Liver (tissue), 8 donors: ENCODE measurements at regions not wholly inside any gene's neighbourhood (a gene's known extent, or its start where the extent isn't known, plus 50 kb on each side); places are given as distances from the start of the nearest gene placed in this dataset.

ENCODE experiments used
- DNase-seq: peaks from one replicate; pipeline ENCODE4 v3.0.0-alpha.2; 2017; ENCODE audit warnings: low spot score
- H3K27ac ChIP-seq, 2 donors: one replicate each; pipeline ENCODE4 v1.7.0; 2013; ENCODE audit warnings: inconsistent platforms in 2 of 2, low read length in 2 of 2, control low read depth in 1 of 2, low read depth in 1 of 2, mild to moderate bottlenecking in 1 of 2
- H3K27me3 ChIP-seq, 4 donors: one replicate each; pipeline versions ENCODE4 v1.6.1 to v1.7.0; 2013; ENCODE audit warnings: low read length in 3 of 4, inconsistent platforms in 1 of 4, mild to moderate bottlenecking in 1 of 4, moderate library complexity in 1 of 4; ENCODE audit not compliant: control insufficient read depth in 4 of 4, insufficient read depth in 4 of 4
- H3K36me3 ChIP-seq, 4 donors: one replicate each; pipeline versions ENCODE4 v1.6.1 to v1.7.0; 2013; ENCODE audit warnings: low read length in 3 of 4, mild to moderate bottlenecking in 3 of 4, low read depth in 1 of 4, moderate library complexity in 1 of 4; ENCODE audit not compliant: control insufficient read depth in 4 of 4, insufficient read depth in 3 of 4
- H3K4me1 ChIP-seq, 4 donors: one replicate each; pipeline versions ENCODE4 v1.6.1 to v1.7.0; 2013; ENCODE audit warnings: low read length in 3 of 4, mild to moderate bottlenecking in 3 of 4, moderate library complexity in 1 of 4; ENCODE audit not compliant: control insufficient read depth in 4 of 4, insufficient read depth in 4 of 4
- H3K4me3 ChIP-seq, 3 donors: one replicate each; pipeline versions ENCODE4 v1.6.1 to v1.7.0; 2013; ENCODE audit warnings: low read length in 3 of 3, control low read depth in 1 of 3, low read depth in 1 of 3, mild to moderate bottlenecking in 1 of 3
- H3K9ac ChIP-seq, 2 donors: one replicate each; pipeline ENCODE4 v1.7.0; 2013; ENCODE audit warnings: low read length in 2 of 2, mild to moderate bottlenecking in 2 of 2, moderate library complexity in 2 of 2, control low read depth in 1 of 2, low read depth in 1 of 2
- H3K9me3 ChIP-seq, 4 donors: one replicate each; pipeline versions ENCODE4 v1.6.1 to v1.7.0; 2013; ENCODE audit warnings: low read length in 3 of 4; ENCODE audit not compliant: control insufficient read depth in 4 of 4
- CTCF ChIP-seq: fragments of 150-350 bp; IDR thresholded peaks from 2 replicates; pipeline ENCODE4 v1.5.1; 2017; ENCODE audit warnings: improper control_type of control experiment, low read depth, low read length; ENCODE audit not compliant: missing input control
- EGR1 ChIP-seq, 2 donors: IDR thresholded peaks; 2 replicates each; pipeline ENCODE4 v1.6.1; 2016 to 2018; ENCODE audit warnings: antibody characterized with exemption in 2 of 2, low read depth in 2 of 2
- FOXA1 ChIP-seq: IDR thresholded peaks from 2 replicates; pipeline ENCODE4 v1.6.1; 2016; ENCODE audit warnings: antibody characterized with exemption
- FOXA2 ChIP-seq: IDR thresholded peaks from 2 replicates; pipeline ENCODE4 v1.6.1; 2016; ENCODE audit warnings: antibody characterized with exemption
- GABPA ChIP-seq, 2 donors: IDR thresholded peaks in 1 of 2; conservative IDR thresholded peaks in 1 of 2; 2 replicates each; pipeline ENCODE4 v1.6.1; 2016; ENCODE audit warnings: antibody characterized with exemption in 2 of 2, mild to moderate bottlenecking in 1 of 2, moderate library complexity in 1 of 2
- HNF4A ChIP-seq, 2 donors: conservative IDR thresholded peaks; 2 replicates each; pipeline ENCODE4 v1.6.1; 2016; ENCODE audit warnings: antibody characterized with exemption in 2 of 2, mild to moderate bottlenecking in 2 of 2
- HNF4G ChIP-seq: IDR thresholded peaks from 2 replicates; pipeline ENCODE4 v1.6.1; 2016; ENCODE audit warnings: antibody characterized with exemption
- JUND ChIP-seq, 2 donors: IDR thresholded peaks; 2 replicates each; pipeline ENCODE4 v1.6.1; 2016; ENCODE audit warnings: antibody characterized with exemption in 2 of 2
- MAX ChIP-seq: IDR thresholded peaks from 2 replicates; pipeline ENCODE4 v1.6.1; 2016; ENCODE audit warnings: antibody characterized with exemption
- RAD21 ChIP-seq, 2 donors: IDR thresholded peaks; 2 replicates each; pipeline ENCODE4 v1.6.1; 2016; ENCODE audit warnings: antibody characterized with exemption in 2 of 2, mild to moderate bottlenecking in 2 of 2
- REST ChIP-seq: IDR thresholded peaks from 2 replicates; pipeline ENCODE4 v1.6.1; 2016; ENCODE audit warnings: antibody characterized with exemption, mild to moderate bottlenecking
- RXRA ChIP-seq, 2 donors: IDR thresholded peaks; 2 replicates each; pipeline ENCODE4 v1.6.1; 2017 to 2018; ENCODE audit warnings: antibody characterized with exemption in 2 of 2, mild to moderate bottlenecking in 1 of 2
- TAF1 ChIP-seq: conservative IDR thresholded peaks from 2 replicates; pipeline ENCODE4 v1.6.1; 2016; ENCODE audit warnings: antibody characterized with exemption, mild to moderate bottlenecking
- YY1 ChIP-seq: IDR thresholded peaks from 2 replicates; pipeline ENCODE4 v1.6.1; 2016; ENCODE audit warnings: antibody characterized with exemption, mild to moderate bottlenecking
- WGBS: extraction: QIAGEN DNeasy Blood & Tissue Kit; methylation state at CpG from one replicate; pipeline ENCODE4 v1.1.7; 2013; 5-methylcytosine and 5-hydroxymethylcytosine counted together
- donor health status: healthy.
- donor health status: healthy.
- donor health status: healthy.
- donor health status: healthy.
- donor health status: healthy.

- no peak for TF ChIP-seq HNF4G
- TF ChIP-seq CTCF, result no peak
Measured at GRCh38 chr5:99239826-99240360, 311.1 kb upstream of the CHD1 start (continued).

- Histone ChIP-seq H3K9me3 (no peaks in the 10 kb centered on the region), H3K4me3 (no peak overlapping the region), H3K27ac (no peak overlapping the region), H3K9ac (no peak overlapping the region), H3K36me3 (no peaks in the 10 kb centered on the region), H3K4me1 (no peaks in the 10 kb centered on the region), H3K27me3 (no peaks in the 10 kb centered on the region)
- no peak for TF ChIP-seq TAF1
- no peak for TF ChIP-seq MAX
- no peak for TF ChIP-seq HNF4A (conservative IDR thresholded peaks at IDR 0.05)
- TF ChIP-seq FOXA2, result no peak
- TF ChIP-seq RAD21 (IDR thresholded peaks at IDR 0.05), result no peak
- TF ChIP-seq CTCF, result no peak
- 85% methylated on average over 5 of the region's 5 CpGs for WGBS
- no peak for DNase-seq
Measured at GRCh38 chr5:99191206-99191745, 262.5 kb upstream of the CHD1 start.

GRCh38 chr5:99187611-99188010 lies 258.8 kb upstream of the CHD1 start:
- H3K9me3 ChIP-seq, result no peaks in the 10 kb centered on the region
- WGBS, result 37% methylated on average over 2 of the region's 2 CpGs
- no peak for TF ChIP-seq HNF4A (conservative IDR thresholded peaks at IDR 0.05)
- TF ChIP-seq FOXA1, result no peak
- no peak for TF ChIP-seq REST
- no peak for TF ChIP-seq FOXA2
- TF ChIP-seq HNF4G, result no peak
- TF ChIP-seq JUND (IDR thresholded peaks at IDR 0.05), result no peak
- TF ChIP-seq CTCF, result no peak
- TF ChIP-seq RXRA (IDR thresholded peaks at IDR 0.05), result no peak
- TF ChIP-seq GABPA (IDR thresholded peaks at IDR 0.05 in 1 of 2, conservative IDR thresholded peaks at IDR 0.05 in 1 of 2), result no peak
- TF ChIP-seq EGR1 (IDR thresholded peaks at IDR 0.05; ENCODE audit: low read depth in 2 of 2), result no peak
- no peak for TF ChIP-seq MAX
- no peak for TF ChIP-seq YY1
- no peak for TF ChIP-seq RAD21 (IDR thresholded peaks at IDR 0.05)
- no peak for TF ChIP-seq TAF1

More at GRCh38 chr5:99187611-99188010, 258.8 kb upstream of the CHD1 start:
- no peaks in the 10 kb centered on the region for H3K36me3 ChIP-seq
- H3K4me3 ChIP-seq, result no peak overlapping the region
- no peaks in the 10 kb centered on the region for H3K27me3 ChIP-seq
- DNase-seq, result no peak
- H3K27ac ChIP-seq, result no peak overlapping the region
- no peak overlapping the region for H3K9ac ChIP-seq
- no peaks in the 10 kb centered on the region for H3K4me1 ChIP-seq
